ENCODE measurements at regions not wholly inside any gene's neighbourhood (a gene's known extent, or its start where the extent isn't known, plus 50 kb on each side); places are given as distances from the start of the nearest gene placed in this dataset.

DNA sequence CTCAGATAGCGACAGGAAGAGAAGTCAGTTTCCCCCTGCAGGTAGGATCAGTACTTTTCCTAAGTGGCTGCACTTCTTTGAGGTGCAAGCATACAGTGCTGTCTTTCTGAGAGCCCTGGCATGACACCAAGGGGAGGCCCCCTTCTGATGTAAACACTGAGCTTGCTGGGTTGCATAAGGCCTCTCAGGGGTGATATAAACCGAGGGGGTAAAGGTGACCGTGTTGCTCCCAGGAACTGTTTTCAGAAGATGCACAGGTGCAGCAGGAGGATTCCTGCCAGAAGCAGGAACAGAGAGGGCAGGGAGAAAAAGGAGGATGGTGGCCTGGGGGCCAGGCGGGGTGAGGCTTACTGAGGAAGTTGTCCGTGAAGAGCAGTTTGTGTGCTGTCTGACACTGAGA is 74.0 kb upstream of the ZNF30 start:
- TF ChIP-seq CTCF (conservative IDR thresholded peaks at IDR 0.05; ENCODE audit: low read depth, low read length) (no peak), EZH2 (IDR thresholded peaks at IDR 0.05; ENCODE audit: low read length, unreplicated experiment) (no peak)
